K562 (cell line): ENCODE measurements at regions not wholly inside any gene's neighbourhood (a gene's known extent, or its start where the extent isn't known, plus 50 kb on each side); places are given as distances from the start of the nearest gene placed in this dataset.
A peak's percentile ranks its signal among the peaks of the same experiment; 100 is the strongest.

Experiments used
- ATAC-seq: fragments of 200-7000 bp; cut with Tn5 transposase; 3 replicates; pipeline ENCODE4 v1.9.1; 2020; ENCODE audit warnings: moderate library complexity
- BruUV-seq: library from RNA; stranded (reverse); fragments of 400-500 nt; replicated peaks from 2 replicates; lab custom pipeline; 2021; lab: Mats Ljungman, UMichigan
- CTCF ChIA-PET: fragments of 300-600 bp; formaldehyde crosslinking; extraction: SDS; loops from one replicate; lab custom pipeline; 2021; ENCODE audit warnings: low intra/inter-chr PET ratio; lab: Yijun Ruan, JAX
- POLR2A ChIA-PET: fragments of 300-600, 350-650 bp; sonication (Branson Sonifier 250); formaldehyde crosslinking; extraction: SDS; loops from one replicate; lab custom pipeline; 2021; ENCODE audit warnings: antibody characterized with exemption, inconsistent platforms; lab: Yijun Ruan, JAX
- DNase-seq, 4 experiments: peaks; one replicate each; pipeline versions ENCODE4 v3.0.0 to v3.0.0-alpha.2; 2011 to 2018; ENCODE audit warnings: low spot score in 3 of 4, mixed read lengths in 3 of 4; ENCODE audit errors: extremely low read depth in 1 of 4
- FAIRE-seq: peaks from 2 replicates; lab custom pipeline; 2011; peaks lifted over from hg19 to GRCh38; lab: Jason Lieb, UNC
- H2AFZ ChIP-seq: 2 replicates; pipeline ENCODE4 v1.6.0; 2011; ENCODE audit warnings: low read depth, low read length, control low read depth, inconsistent platforms
- H3K27ac ChIP-seq: fragments of 200-600 bp; 3 replicates; pipeline ENCODE4 v1.8.0; 2011; ENCODE audit warnings: low read depth, mild to moderate bottlenecking, control low read depth, inconsistent platforms, low read length, moderate library complexity, mixed read lengths; ENCODE audit errors: extremely low read depth
- H3K27me3 ChIP-seq, 2 experiments: fragments of 300-600 bp in 1 of 2; 2 replicates in 1 of 2; 3 replicates in 1 of 2; pipeline versions ENCODE4 v1.6.0 to v1.8.0; 2011; ENCODE audit warnings: inconsistent platforms in 2 of 2, low read length in 2 of 2, mild to moderate bottlenecking in 1 of 2, mixed read lengths in 1 of 2, moderate library complexity in 1 of 2; ENCODE audit not compliant: control insufficient read depth in 2 of 2, insufficient read depth in 2 of 2
- H3K36me3 ChIP-seq: fragments of 300-600 bp; 3 replicates; pipeline ENCODE4 v1.8.0; 2011; ENCODE audit warnings: mild to moderate bottlenecking, low read length, inconsistent platforms; ENCODE audit not compliant: control insufficient read depth, insufficient read depth
- H3K4me1 ChIP-seq, 2 experiments: fragments of 200-600 bp in 1 of 2; replicated peaks in 1 of 2; 2 replicates in 1 of 2; 3 replicates in 1 of 2; pipeline versions ENCODE4 v1.5.1 to v1.8.0; 2011; ENCODE audit warnings: inconsistent platforms in 2 of 2, low read length in 2 of 2, mild to moderate bottlenecking in 1 of 2, mixed read lengths in 1 of 2, moderate library complexity in 1 of 2; ENCODE audit not compliant: control insufficient read depth in 2 of 2, insufficient read depth in 2 of 2
- H3K4me2 ChIP-seq: 2 replicates; pipeline ENCODE4 v1.6.1; 2011; ENCODE audit warnings: low read length, control low read depth, inconsistent platforms, mixed read lengths; ENCODE audit not compliant: insufficient read depth
- H3K4me3 ChIP-seq: fragments of 200-600 bp; sonication (generic), shearing (Covaris generic); 2 replicates; pipeline ENCODE4 v1.5.1; 2016; ENCODE audit warnings: control low read depth, inconsistent platforms
- H3K79me2 ChIP-seq: fragments of 200-600 bp; 3 replicates; pipeline ENCODE4 v1.8.0; 2011; ENCODE audit warnings: low read length, inconsistent platforms; ENCODE audit not compliant: control insufficient read depth, insufficient read depth
- H3K9ac ChIP-seq, 2 experiments: 2 replicates each; pipeline versions ENCODE4 v1.6.0 to v1.6.1; 2011; ENCODE audit warnings: low read depth in 2 of 2, low read length in 2 of 2, control low read depth in 1 of 2, inconsistent platforms in 1 of 2, mild to moderate bottlenecking in 1 of 2, mixed read lengths in 1 of 2; ENCODE audit not compliant: insufficient read depth in 1 of 2
- H3K9me1 ChIP-seq: one replicate; pipeline ENCODE4 v1.6.0; 2011; ENCODE audit warnings: inconsistent platforms, mild to moderate bottlenecking, low read length, moderate library complexity; ENCODE audit not compliant: control insufficient read depth, insufficient read depth
- H3K9me3 ChIP-seq: replicated peaks from 2 replicates; pipeline ENCODE4 v1.5.1; 2011; ENCODE audit warnings: low read depth, low read length, inconsistent platforms; ENCODE audit not compliant: control insufficient read depth, insufficient read depth
- H4K20me1 ChIP-seq: replicated peaks from 2 replicates; pipeline ENCODE4 v1.6.1; 2011; ENCODE audit warnings: low read length, inconsistent platforms, mixed read lengths; ENCODE audit not compliant: control insufficient read depth, insufficient read depth
- BRD9 ChIP-seq: fragments of 450-650 bp; IDR thresholded peaks from 2 replicates; pipeline ENCODE4 v1.6.1; 2018; ENCODE audit warnings: low read depth; ENCODE audit not compliant: partially characterized antibody
- CHD4 ChIP-seq: fragments of 200-600 bp; sonication (generic); IDR thresholded peaks from 3 replicates; pipeline ENCODE4 v1.6.1; 2012; ENCODE audit warnings: low read depth, mild to moderate bottlenecking, mixed read lengths, low read length, inconsistent platforms; ENCODE audit not compliant: insufficient read depth, insufficient replicate concordance, poor library complexity, severe bottlenecking
- HMG20A ChIP-seq: fragments of 450-650 bp; formaldehyde crosslinking; conservative IDR thresholded peaks from 2 replicates; pipeline ENCODE4 v1.4.0; 2020; ENCODE audit warnings: mild to moderate bottlenecking, mixed read lengths
- JUN ChIP-seq, 2 experiments: sonication (generic) in 1 of 2; formaldehyde crosslinking in 1 of 2; IDR thresholded peaks; 2 replicates each; pipeline versions ENCODE4 v1.6.1 to v1.8.0; 2012 to 2022; ENCODE audit warnings: borderline replicate concordance in 2 of 2, mild to moderate bottlenecking in 2 of 2, improper control_type of control experiment in 1 of 2, low read depth in 1 of 2, low read length in 1 of 2, missing genetic modification reagents in 1 of 2
- KLF6 ChIP-seq: fragments of 250-450 bp; sonication (Bioruptor Pico); IDR thresholded peaks from 2 replicates; pipeline ENCODE4 v1.4.0; 2020; ENCODE audit warnings: mild to moderate bottlenecking, moderate library complexity, borderline replicate concordance
- MYC ChIP-seq, 2 experiments: fragments of 250-450 bp in 1 of 2; sonication (Bioruptor Pico) in 1 of 2; IDR thresholded peaks; 2 replicates each; pipeline versions ENCODE4 v1.5.1 to v1.6.1; 2012 to 2021; ENCODE audit warnings: low read depth in 2 of 2, borderline replicate concordance in 1 of 2, improper control_type of control experiment in 1 of 2, low read length in 1 of 2, mild to moderate bottlenecking in 1 of 2, moderate library complexity in 1 of 2
- NR4A1 ChIP-seq, 2 experiments: fragments of 250-450 bp in 1 of 2; fragments of 450-650 bp in 1 of 2; sonication (Bioruptor Pico) in 1 of 2; IDR thresholded peaks; 2 replicates each; pipeline versions ENCODE4 v1.4.0 to v1.6.1; 2016 to 2020; ENCODE audit warnings: mild to moderate bottlenecking in 2 of 2, missing compliant biosample characterization in 1 of 2, missing genetic modification characterization in 1 of 2, moderate library complexity in 1 of 2
- RBM34 ChIP-seq: fragments of 200-400 bp; formaldehyde crosslinking; IDR thresholded peaks from 2 replicates; pipeline ENCODE4 v1.6.1; 2018; ENCODE audit warnings: low read length, borderline replicate concordance; ENCODE audit not compliant: insufficient read depth
- SPI1 ChIP-seq: IDR thresholded peaks from 2 replicates; pipeline ENCODE4 v1.6.1; 2011; ENCODE audit warnings: low read depth, low read length, control low read depth, borderline replicate concordance
- ZNF408 ChIP-seq: fragments of 250-450 bp; sonication (Bioruptor Pico); IDR thresholded peaks from 2 replicates; pipeline ENCODE4 v1.4.0; 2020; ENCODE audit warnings: low read depth, mild to moderate bottlenecking, moderate library complexity
- WGBS: fragments of 100-300 bp; shearing (Covaris generic); methylation state at CpG from one replicate; pipeline ENCODE4 v1.1.6; 2016; ENCODE audit warnings: low coverage, mixed read lengths; ENCODE audit not compliant: insufficient coverage; ENCODE audit errors: missing lambda C conversion rate; 5-methylcytosine and 5-hydroxymethylcytosine counted together
- in situ Hi-C: fragments of 300-500 bp; cut with MboI; formaldehyde crosslinking; loops from 4 replicates; pipeline ENCODE4 v1.15.0; 2018; ENCODE audit warnings: inconsistent platforms, mixed read lengths
- intact Hi-C: fragments of 100-400 bp; cut with micrococcal nuclease; formaldehyde crosslinking; loops from 2 replicates; pipeline ENCODE4 v1.14.2; 2022
- TF ChIP-seq, protein P1 (sequence below): fragments of 450-650 bp; IDR thresholded peaks from 2 replicates; pipeline ENCODE4 v1.6.1; 2016; ENCODE audit warnings: low read depth
- TF ChIP-seq, protein P2 (sequence below): fragments of 450-650 bp; conservative IDR thresholded peaks from 2 replicates; pipeline ENCODE4 v1.6.1; 2016; ENCODE audit warnings: missing genetic modification characterization, low read depth, mild to moderate bottlenecking, control low read depth, missing compliant biosample characterization

DNA sequence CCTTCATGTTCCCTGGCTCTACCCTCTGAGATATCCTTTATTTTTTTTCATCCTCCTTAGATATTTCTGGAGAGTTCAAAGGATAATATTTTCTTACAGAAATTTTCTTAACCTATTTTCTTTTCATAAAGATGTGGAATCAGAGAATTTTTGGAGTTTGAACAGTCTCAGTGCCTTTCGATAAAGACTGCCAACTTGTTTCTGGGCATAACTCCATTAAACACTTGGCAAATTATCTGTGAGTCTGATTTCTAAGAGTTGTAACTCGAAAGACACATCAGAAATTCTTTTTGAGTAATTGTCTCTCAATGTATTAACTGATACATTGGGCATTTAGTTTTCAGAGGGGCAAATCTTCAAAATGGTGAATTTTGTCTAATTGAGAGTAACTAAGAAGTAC lies 1255.6 kb downstream of the NCAM2 start:
- ChIA-PET POLR2A (no interaction called here), CTCF (no interaction called here)
- Histone ChIP-seq H3K27me3 (no peaks in the 10 kb centered on the region), H3K27ac (no peak overlapping the region), H2AFZ (peak overlapping the region; percentile 34), H3K79me2 (no peaks in the 10 kb centered on the region; the same call in 2 of the 3 replicates), H3K9me1 (no peaks in the 10 kb centered on the region), H3K36me3 (no peaks in the 10 kb centered on the region; the same call in 2 of the 3 replicates), H3K4me2 (no peak overlapping the region), H3K4me3 (no peak overlapping the region), H3K9ac (no peak overlapping the region), H4K20me1 (no peaks in the 10 kb centered on the region), H3K4me1 (no peaks in the 10 kb centered on the region), H3K9me3 (no peaks in the 10 kb centered on the region)
- in situ Hi-C loops: no loop called here
- FAIRE-seq: no peak
- ATAC-seq: no peak
- 43% methylated on average over 2 of the region's 2 CpGs for WGBS
- intact Hi-C loops: no loop called here
- DNase-seq: no peak
- BruUV-seq: no TSS peak
- TF ChIP-seq CHD4 (no peak), KLF6 (no peak), SPI1 (no peak), ZNF408 (CRISPR knock-in tag) (no peak), HMG20A (CRISPR knock-in tag) (no peak), JUN (IDR thresholded peaks at IDR 0.05; ENCODE audit: borderline replicate concordance, low read depth, low read length) (no peak), JUN (CRISPR knock-in tag; IDR thresholded peaks at IDR 0.05; ENCODE audit: borderline replicate concordance) (no peak), MYC (IDR thresholded peaks at IDR 0.05; ENCODE audit: low read depth, low read length) (no peak), MYC (CRISPR knock-in tag; IDR thresholded peaks at IDR 0.05; ENCODE audit: borderline replicate concordance, low read depth) (no peak), RBM34 (no peak), NR4A1 (CRISPR knock-in tag; IDR thresholded peaks at IDR 0.05) (no peak), NR4A1 (tag; IDR thresholded peaks at IDR 0.05) (no peak), BRD9 (no peak)
- TF ChIP-seq, protein P1, sequence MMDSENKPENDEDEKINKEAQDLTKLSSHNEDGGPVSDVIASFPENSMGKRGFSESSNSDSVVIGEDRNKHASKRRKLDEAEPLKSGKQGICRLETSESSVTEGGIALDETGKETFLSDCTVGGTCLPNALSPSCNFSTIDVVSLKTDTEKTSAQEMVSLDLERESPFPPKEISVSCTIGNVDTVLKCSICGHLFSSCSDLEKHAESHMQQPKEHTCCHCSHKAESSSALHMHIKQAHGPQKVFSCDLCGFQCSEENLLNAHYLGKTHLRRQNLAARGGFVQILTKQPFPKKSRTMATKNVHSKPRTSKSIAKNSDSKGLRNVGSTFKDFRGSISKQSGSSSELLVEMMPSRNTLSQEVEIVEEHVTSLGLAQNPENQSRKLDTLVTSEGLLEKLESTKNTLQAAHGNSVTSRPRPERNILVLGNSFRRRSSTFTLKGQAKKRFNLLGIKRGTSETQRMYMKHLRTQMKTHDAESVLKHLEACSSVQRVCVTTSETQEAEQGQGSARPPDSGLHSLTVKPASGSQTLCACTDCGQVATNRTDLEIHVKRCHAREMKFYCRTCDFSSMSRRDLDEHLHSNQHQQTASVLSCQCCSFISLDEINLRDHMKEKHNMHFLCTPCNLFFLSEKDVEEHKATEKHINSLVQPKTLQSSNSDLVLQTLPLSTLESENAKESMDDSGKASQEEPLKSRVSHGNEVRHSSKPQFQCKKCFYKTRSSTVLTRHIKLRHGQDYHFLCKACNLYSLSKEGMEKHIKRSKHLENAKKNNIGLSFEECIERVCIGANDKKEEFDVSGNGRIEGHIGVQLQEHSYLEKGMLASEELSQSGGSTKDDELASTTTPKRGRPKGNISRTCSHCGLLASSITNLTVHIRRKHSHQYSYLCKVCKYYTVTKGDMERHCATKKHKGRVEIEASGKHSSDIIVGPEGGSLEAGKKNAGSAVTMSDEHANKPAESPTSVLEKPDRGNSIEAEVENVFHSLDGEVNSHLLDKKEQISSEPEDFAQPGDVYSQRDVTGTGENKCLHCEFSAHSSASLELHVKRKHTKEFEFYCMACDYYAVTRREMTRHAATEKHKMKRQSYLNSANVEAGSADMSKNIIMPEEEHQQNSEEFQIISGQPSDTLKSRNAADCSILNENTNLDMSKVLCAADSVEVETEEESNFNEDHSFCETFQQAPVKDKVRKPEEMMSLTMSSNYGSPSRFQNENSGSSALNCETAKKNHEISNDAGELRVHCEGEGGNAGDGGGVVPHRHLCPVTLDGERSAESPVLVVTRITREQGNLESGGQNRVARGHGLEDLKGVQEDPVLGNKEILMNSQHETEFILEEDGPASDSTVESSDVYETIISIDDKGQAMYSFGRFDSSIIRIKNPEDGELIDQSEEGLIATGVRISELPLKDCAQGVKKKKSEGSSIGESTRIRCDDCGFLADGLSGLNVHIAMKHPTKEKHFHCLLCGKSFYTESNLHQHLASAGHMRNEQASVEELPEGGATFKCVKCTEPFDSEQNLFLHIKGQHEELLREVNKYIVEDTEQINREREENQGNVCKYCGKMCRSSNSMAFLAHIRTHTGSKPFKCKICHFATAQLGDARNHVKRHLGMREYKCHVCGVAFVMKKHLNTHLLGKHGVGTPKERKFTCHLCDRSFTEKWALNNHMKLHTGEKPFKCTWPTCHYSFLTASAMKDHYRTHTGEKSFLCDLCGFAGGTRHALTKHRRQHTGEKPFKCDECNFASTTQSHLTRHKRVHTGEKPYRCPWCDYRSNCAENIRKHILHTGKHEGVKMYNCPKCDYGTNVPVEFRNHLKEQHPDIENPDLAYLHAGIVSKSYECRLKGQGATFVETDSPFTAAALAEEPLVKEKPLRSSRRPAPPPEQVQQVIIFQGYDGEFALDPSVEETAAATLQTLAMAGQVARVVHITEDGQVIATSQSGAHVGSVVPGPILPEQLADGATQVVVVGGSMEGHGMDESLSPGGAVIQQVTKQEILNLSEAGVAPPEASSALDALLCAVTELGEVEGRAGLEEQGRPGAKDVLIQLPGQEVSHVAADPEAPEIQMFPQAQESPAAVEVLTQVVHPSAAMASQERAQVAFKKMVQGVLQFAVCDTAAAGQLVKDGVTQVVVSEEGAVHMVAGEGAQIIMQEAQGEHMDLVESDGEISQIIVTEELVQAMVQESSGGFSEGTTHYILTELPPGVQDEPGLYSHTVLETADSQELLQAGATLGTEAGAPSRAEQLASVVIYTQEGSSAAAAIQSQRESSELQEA: no peak
- TF ChIP-seq, protein P2, sequence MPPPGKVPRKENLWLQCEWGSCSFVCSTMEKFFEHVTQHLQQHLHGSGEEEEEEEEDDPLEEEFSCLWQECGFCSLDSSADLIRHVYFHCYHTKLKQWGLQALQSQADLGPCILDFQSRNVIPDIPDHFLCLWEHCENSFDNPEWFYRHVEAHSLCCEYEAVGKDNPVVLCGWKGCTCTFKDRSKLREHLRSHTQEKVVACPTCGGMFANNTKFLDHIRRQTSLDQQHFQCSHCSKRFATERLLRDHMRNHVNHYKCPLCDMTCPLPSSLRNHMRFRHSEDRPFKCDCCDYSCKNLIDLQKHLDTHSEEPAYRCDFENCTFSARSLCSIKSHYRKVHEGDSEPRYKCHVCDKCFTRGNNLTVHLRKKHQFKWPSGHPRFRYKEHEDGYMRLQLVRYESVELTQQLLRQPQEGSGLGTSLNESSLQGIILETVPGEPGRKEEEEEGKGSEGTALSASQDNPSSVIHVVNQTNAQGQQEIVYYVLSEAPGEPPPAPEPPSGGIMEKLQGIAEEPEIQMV (tag): no peak
